Pons (tissue), 1 donor: ENCODE measurements at regions not wholly inside any gene's neighbourhood (a gene's known extent, or its start where the extent isn't known, plus 50 kb on each side); places are given as distances from the start of the nearest gene placed in this dataset.

ENCODE experiments used
- DNase-seq: peaks from one replicate; pipeline ENCODE4 v3.0.0-alpha.2; 2016; ENCODE audit warnings: low spot score

DNA sequence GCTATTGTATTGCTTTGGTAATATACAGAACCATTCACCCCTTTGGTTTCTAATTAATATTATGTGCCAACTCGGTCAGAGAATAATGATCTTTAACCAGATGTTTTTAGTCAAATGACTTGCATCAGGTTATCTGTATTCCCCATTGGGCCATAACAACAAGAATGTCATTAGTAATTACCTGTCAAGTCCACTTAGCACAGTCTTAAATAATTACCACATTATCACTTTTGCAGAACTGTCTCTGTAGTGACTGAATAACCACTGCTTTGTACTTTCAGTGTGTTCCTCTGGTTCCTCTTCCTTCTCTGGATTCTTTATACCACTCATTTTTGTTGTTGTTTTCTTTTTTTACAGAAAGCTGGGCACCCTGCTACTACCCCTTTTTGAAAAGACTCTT lies 257.7 kb upstream of the SPOCK3 start:
- DNase-seq, result no peak

DNA sequence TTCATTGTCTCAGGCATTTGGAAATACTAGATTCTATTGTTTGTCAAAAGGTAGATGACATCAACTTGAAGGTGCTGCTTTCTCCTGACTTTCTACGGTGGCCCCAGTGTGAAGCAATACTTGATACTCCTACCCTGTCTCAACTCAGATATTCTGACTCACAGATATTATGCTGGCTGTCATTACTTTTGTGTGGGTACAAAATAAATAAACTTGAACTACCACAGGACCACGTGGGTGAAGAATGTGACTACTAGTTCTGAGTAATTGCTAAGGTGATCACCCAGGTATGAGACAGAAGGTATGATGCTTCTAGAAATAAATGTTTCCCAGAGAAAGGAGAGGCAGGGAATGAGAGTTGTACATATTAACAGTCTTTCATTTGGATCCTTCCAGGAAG lies 275.3 kb upstream of the SPOCK3 start:
- no peak for DNase-seq

DNA sequence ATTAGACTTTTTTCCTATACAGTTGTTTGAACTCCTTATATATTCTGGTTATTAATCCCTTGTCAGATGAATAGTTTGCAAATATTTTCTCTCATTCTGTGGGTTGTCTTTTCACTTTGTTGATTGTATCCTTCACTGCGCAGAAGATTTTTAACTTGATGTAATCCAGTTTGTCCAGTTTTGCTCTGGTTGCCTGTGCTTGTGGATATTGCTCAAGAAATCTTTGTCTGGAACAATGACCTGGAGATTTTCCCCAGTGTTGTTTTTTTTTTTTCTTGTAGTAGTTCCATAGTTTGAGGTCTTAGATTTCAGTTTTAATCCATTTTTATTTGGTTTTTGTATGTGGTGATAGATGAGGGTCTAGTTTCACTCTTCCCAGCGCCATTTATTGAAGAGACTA lies 289.8 kb upstream of the SPOCK3 start:
- DNase-seq, result no peak

DNA sequence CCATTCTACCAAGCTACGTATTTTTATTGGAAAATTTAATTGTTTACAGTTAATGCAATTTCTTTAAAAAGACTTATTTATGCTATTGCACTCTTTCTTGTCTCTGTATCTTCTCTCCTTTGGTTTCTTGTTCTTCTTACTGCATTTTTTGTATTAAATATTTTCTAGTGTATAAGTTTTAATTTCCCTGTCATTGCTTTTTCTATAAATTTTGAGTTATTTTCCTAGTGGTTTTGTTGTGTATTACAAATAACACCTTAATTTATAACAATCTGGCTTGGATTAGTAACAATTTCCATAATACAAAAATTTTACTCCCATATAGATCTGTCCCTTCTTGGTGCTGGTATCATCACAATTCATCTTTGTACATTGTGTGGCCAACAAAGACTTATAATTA lies 303.5 kb upstream of the SPOCK3 start:
- DNase-seq, result no peak

DNA sequence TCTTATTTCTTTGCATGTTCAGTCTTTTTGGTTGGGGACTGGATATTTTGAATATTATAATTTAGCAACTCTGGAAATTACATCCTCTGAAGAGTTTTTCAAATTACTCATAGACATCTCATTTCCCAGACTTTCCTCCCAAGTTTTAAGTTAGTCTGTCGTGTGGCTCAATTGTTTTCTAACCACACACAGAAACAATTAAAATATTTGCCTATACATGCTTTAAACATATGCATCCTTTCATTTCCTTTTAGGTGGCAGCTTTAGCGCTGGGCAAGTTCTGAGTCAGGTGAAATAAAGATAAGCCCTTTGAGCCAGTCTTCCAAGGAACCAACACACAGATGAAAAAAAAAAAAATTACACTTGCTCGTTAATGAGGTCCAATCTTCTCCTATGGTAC lies 307.0 kb upstream of the SPOCK3 start:
- no peak for DNase-seq

DNA sequence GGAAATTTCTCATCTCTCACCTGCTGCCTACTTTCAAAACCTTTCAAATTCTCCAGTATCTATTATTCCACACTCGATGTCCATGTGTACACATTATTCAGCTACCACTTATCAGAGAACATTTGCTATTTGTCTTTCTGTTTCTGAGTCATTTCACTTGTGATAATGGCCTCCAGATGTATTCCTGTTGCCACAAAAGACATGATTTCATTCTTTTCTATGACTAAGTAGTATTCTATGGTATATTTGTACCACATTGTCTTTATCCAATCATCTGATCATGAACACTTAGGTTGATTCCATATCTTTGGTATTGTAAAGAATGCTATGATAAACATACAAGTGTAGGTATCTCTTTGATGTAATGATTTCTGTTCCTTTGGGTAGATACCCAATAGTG lies 310.1 kb upstream of the SPOCK3 start:
- no peak for DNase-seq

DNA sequence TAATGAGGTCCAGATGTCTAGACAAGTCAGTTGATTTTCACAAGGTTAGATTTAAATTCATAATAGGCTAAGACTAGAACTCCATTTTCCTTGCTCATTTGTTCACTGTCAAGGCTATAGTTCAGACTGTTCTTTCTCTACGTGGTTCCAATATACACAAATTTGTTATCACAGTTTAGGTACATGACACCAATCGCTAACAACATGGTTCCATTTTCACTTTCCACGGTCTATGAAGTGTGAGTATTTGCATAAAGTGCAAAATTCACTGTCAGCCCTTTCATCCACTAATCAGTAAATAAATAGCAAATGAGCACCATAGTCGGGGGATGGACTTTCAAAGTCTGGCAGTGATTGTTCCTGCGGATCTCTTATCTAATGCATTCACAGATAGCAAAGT lies 315.7 kb upstream of the SPOCK3 start:
- DNase-seq, result no peak

DNA sequence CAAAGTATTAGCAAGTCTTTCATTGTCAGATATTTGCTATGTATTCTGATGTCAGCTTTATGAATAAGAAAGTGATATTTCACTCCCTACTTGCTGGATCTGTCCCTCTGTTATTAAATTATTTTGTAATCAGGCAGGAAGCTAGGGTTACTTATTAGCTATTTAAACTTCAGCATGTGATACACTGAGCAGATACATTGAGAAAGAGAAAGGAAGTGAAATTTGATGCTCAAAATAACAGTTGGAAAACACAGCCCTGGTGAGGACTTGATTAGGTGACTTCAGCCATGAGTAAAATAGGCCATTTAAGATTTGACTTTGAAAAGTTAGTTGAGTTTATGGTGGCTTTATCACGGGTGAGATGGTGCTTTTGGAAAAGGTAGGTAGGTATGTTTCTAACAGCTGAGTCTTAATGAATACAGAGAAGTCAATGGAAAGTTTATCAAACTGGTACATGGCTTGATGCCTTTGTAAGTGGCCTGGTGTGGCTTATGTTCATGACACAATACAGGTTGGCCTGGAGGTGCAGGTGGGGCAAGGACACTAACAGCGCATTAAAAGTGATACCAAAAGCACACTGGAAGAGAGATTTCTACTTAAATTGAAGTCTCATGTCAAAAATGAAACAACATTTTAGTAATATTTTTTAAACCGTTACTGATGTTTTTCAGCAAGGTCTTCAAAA lies 321.2 kb upstream of the SPOCK3 start:
- DNase-seq, result no peak

DNA sequence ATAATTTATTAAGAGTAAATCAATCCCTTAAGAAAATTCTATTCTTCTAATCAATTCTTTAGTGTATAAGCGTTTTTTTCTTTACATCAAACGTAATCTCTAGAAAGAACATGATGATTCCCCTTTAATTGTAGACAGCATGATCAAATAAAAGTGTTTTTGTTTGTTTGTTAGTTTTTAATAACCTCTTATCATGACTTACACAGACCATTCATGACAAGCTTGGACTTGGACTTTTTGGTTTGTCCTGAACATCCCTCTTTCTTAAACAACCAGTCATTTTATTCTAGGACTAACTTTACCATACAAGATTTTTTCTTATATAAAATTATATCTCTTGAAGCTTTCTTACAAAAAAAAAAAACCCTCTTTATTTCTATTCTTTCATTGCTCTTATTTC lies 344.6 kb upstream of the SPOCK3 start:
- no peak for DNase-seq

DNA sequence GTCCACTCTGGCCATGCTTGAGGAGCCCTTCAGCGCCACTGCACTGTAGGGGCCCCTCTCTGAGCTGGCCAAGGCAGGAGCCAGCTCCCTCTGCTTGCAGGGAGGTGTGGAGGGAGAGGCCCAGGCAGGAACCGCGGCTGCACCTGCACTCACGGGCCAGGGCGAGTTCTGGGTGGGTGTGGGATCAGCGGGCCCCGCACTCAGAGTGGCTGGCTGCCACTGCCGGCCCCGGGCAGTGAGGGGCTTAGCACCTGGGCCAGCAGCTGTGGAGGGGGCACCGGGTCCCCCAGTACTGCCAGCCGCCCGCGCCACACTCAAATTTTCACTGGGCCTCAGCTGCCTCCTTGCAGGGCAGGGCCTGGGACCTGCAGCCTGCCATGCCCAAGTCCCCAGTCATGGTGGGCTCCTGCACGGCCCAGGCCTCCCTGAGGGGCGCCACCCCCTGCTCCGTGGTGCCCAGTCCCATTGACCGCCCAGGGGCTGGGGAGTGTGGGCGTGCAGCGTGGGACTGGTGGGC lies 347.2 kb upstream of the SPOCK3 start:
- DNase-seq, result no peak

DNA sequence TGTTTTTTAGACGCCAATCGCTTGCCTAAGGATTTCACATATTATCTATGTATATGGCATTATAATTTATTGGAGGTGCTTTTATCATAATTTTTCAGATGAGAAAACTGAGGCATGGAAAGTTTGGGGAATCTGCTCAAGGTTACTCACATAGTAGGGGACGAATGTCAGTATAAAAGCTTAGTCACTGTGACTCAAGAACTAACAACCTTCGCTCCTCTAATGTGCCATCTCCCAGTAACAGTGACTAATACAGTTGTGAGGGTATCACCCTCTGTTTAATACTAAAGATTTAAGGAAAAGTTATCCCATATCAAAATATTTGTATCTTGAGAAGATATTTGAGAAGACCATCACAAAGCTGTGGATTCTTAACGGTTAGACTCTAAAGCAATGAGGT lies 353.1 kb upstream of the SPOCK3 start:
- no peak for DNase-seq

DNA sequence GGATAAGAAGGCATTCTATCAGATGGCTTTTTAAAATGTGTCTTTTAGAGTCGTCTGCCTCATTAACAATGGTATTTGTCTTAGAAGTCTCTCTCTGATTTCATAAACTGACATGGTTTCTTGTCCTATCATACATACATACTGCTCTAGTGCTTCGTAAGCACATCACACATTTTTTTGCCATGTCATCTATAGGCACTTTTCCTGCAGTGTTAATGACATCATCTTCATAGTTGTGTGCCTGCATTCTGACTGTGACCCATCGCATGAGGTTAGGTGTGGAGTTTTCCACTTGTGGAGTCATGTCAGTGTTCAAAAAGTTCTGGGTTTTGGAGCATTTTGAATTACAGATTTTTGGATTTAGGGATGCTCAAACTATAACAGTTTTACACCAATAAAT lies 361.6 kb upstream of the SPOCK3 start:
- DNase-seq, result no peak

DNA sequence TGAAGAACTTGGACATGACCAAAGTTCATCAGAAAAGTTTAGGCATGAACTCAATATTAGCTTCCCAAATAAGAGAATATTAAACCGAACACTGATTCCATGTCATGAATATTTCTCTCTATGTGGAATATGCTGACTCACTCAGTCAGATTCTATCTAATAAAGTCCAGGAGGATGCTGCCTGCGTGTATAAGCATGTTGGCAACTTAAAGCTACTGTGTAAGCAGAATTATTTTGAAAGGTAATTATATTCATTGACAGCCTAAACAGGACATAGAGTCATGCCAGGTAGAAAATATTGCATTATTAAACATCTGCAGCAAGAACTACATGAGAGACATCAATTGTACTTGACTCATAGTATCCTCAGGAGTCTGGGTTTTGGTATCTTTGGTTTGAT lies 367.9 kb upstream of the SPOCK3 start:
- no peak for DNase-seq

DNA sequence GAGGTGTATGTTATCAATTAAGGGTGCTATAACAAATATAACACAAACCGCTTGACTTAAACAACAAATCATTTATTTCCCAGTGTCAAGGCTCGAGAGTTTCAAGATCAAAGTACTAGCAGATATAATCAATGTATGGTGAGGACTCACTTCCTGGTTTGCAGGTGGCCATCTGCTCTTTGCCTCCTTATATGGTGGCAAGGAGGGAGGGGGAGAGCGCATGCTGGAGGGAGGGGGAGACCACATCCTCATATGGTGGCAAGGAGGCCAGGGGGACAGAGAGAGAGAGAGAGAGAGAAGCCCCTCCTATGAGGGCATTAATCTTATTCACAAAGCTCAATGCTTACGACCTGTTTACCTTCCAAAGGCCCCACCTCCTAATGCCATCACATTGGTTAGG lies 372.3 kb upstream of the SPOCK3 start:
- no peak for DNase-seq

DNA sequence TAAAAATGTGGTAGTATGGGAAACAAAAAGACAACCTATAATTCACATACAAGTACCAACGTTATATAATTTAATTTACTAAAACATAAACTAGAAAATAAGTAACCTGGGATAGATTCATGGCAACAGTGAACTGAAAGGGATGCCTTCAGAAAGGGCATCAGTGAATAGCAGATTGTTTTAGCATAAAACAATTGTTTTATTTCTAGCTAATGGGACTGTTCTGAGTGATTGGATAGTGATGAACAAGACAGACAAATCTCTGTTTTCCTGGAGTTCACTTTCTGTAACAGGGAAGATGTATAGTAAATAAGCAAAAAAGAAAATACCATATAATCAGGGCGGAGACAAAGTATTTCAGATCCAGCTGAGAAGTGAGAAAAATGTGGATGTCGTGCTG lies 379.1 kb upstream of the SPOCK3 start:
- DNase-seq, result peak; percentile 78

DNA sequence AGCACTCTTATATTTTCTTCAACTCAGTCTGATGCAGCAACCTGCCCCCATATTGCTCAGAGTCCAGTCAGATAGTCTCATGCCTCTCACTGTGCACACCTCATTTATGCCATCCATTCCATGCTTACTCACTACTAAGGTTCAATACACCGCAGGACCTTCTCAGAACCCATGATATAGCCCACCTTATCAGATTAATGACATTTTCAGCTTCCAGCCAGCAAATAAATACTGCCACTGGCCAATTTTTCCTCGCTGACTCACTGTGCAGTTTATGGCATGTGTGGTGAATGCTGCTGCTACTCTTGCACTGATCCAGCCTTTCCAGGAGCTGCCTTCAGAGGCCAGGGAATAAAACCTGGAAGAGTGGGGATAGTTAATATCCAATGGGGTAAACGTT lies 380.6 kb upstream of the SPOCK3 start:
- DNase-seq, result no peak

DNA sequence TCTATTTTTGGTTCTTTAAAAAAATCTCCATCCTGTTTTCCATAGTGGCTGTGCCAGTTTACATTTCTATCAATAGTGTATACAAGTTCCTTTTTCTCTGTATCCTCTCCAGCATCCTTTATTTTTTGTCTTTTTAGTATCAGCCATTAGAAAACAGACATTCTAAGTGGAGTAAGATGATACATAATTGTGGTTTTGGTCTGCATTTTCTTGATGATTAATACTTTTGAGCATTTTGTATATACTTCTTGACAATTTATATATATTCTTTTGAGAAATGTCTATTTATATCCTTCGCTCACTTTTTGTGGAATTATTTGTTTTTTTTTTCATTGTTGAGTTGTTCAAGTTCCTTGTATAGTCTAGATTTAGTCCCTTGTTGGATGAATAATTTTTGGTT lies 382.2 kb upstream of the SPOCK3 start:
- DNase-seq, result no peak

DNA sequence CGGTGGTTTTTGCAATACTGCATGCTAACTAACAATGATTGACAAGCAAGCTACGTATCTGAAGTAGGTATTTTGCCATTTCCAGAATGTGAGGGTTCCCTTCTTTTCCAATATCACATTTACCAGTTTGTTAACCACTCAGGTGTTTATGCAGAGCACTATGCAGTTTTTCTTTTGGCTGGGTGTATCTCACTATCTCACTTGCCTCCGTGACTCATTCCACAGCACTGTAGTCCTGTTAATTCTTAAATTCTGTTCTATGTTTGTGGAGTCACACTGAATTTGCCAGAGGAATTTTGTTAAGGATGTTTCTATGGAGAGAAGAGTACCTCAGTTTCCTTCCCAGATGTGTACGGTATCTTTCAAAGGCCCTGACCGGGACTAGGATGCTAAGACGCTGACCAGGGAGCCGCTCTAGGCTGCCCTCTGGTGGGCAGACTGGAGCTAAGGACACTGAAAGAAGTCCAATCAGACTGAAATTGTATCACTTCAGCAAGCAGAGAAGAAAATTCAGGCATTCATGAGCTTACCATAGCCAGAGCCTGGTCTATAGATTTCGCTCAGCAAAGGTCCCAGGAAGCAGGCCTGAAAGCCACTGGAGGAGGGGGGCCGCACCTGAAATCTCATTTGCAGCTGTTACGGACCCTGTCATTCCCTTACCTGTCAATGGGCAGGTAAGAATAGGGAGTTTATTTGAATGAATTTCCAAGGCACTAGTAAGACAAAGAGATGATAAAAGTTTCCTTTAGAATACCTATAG lies 388.4 kb upstream of the SPOCK3 start:
- peak; percentile 83 for DNase-seq

DNA sequence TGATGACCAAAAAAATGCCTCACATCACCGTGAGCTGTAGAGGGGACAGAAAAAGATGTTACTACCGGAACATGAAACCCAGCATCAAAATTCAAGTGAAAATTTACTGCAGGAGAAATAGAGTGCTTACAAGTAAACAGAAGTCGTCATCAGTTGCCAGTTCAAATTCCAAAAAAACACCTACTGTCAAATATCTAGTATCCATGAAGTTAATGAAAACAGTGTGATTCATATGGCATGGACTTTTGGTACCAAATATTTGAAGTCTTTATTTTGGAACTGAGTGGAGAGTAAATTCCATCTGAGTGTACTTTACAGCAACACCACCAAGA lies 388.9 kb upstream of the SPOCK3 start:
- DNase-seq, result no peak

DNA sequence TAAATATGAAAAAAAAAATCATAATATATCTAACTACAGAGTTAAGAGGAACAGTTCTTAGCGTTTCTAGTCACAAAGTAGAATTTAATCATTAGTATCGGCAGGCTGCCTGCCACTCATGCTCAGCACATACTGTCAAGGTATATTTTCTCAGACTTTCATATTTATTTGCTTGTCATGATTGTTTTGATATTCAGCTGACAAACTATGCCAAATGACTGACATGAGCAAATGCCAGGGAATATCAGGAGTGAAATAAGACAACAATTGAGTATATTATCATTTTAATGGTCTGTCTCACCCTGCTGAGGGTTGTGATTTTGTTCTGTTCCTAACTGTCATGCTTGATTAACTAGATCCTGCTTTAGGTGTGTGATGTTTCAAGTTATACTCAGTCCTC lies 395.0 kb upstream of the SPOCK3 start:
- DNase-seq, result no peak

DNA sequence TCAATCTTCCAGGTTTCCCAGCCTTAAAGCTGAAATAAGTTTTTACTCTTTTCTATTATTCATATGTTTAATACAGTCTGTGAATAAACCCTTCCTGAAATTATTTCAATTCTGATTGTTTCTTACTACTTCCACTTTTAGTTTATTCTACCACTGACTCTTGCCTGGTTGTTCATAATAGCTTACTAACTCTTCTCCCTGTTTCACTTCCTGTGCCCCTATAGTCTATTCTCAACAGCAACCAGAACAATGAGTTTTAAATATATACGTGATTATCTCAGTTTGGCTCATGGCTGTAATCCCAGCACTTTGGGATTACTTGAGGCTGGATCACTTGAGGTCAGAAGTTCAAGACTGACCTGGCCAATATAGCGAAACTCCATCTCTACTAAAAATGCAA lies 408.0 kb upstream of the SPOCK3 start:
- DNase-seq, result no peak

DNA sequence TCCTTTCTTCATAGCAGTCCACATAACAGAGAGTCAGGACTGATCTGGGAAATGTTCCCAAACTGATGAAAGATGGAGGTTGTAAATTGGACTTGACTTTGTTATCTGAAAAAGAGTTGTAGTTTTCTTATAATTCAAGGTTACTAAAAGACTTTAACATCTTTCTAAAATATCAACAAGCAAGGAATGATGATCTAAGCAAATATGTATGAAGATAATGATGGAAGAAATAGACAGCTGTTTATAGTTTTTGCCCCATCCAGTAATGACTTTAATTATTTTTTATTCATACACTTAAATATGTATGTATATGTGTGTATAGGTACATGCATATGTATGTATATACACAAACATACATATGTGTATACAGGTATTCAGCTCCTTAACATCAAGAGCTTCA lies 411.1 kb upstream of the SPOCK3 start:
- DNase-seq, result no peak

DNA sequence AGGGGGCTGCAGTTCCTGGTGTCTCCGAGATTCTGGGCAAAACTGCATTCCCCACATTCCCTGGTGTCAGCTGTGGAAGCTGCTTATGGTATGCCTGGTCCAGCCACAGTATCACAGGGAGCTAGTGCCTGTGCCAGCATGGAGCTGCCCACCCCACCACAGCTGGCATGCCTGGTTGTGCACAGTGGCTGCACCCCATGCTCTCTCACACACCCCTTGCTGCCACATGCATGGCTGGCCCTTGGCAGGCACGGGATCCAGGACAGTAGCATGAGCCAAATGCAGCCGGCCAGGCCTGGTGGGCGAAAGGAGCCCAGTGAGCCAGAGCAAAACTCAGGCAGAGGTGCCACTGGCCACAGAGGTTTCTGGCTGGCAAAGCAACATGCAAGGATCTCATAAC lies 418.0 kb upstream of the SPOCK3 start:
- no peak for DNase-seq

DNA sequence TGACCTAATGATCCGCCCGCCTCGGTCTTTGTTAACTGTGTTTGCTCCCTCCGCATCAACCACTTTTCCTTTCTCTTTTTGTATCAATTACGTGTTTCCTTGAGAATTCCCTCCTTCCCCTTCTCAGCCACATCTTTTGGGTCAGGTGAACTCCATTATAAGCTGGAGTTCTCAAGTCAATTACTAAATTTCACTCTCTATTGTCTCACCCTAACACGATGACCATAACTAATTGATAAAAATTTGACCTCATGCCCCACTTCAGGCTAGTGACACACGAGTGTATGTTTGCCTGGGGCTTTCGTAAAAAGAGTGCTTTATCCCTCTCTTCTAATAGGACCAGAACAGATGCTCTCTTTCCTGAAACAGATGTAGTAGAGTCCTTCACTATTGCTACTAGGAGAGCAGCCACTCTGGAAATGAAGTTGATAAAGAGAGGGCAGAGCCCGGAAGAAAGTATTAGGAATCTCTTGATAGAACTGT lies 403.6 kb upstream of the ANXA10 start:
- DNase-seq, result no peak
